ENCODE measurements at regions not wholly inside any gene's neighbourhood (a gene's known extent, or its start where the extent isn't known, plus 50 kb on each side); places are given as distances from the start of the nearest gene placed in this dataset.

GRCh38 chr9:85208666-85209065, 533.1 kb downstream of the AGTPBP1 start:
- ATAC-seq (no peak), DNase-seq (ENCODE audit: low read depth, low spot score) (no peak)
- POLR2A ChIA-PET: no interaction called here
- Histone ChIP-seq H3K27ac (ENCODE audit: low read length) (no peak overlapping the region), H3K27me3 (ENCODE audit: control insufficient read depth, insufficient read depth, low read length) (no peaks in the 10 kb centered on the region), H3K4me3 (ENCODE audit: low read depth in 2 of 2, low read length in 2 of 2) (no peak overlapping the region), H3K4me1 (ENCODE audit: control insufficient read depth, insufficient read depth, low read length) (no peaks in the 10 kb centered on the region), H3K36me3 (ENCODE audit: control insufficient read depth, insufficient read depth, low read length) (no peaks in the 10 kb centered on the region), H3K9me3 (ENCODE audit: control insufficient read depth, insufficient read depth, low read depth, low read length) (no peaks in the 10 kb centered on the region)
- BruUV-seq (replicated peaks): no TSS peak
- intact Hi-C loops (cut with micrococcal nuclease; ENCODE audit: unreplicated experiment) (no loop called here), in situ Hi-C loops (cut with HindIII; ENCODE audit: low pct_unique_long_range_greater_than_20kb, low sequenced_read_pairs) (no loop called here)
- CTCF ChIA-PET: no interaction called here
- TF ChIP-seq CTCF (IDR thresholded peaks at IDR 0.05): no peak
- no peak for TF ChIP-seq POLR2AphosphoS5 (IDR thresholded peaks at IDR 0.05; ENCODE audit: low read depth, low read length)
- no peak for TF ChIP-seq REST (IDR thresholded peaks at IDR 0.05; ENCODE audit: insufficient read depth in 1 of 2, low read depth in 2 of 2, low read length in 1 of 2)
- no peak for TF ChIP-seq SIN3A (IDR thresholded peaks at IDR 0.05; ENCODE audit: borderline replicate concordance, insufficient read depth, low read depth, low read length)
- no peak for TF ChIP-seq TCF7L2 (IDR thresholded peaks at IDR 0.05; ENCODE audit: low read depth, low read length)

GRCh38 chr9:85204176-85204575, 534.6 kb downstream of the NTRK2 start:
- in situ Hi-C loops (cut with HindIII; ENCODE audit: low pct_unique_long_range_greater_than_20kb, low sequenced_read_pairs) (no loop called here), intact Hi-C loops (cut with micrococcal nuclease; ENCODE audit: unreplicated experiment) (no loop called here)
- Histone ChIP-seq H3K27me3 (ENCODE audit: control insufficient read depth, insufficient read depth, low read length) (no peaks in the 10 kb centered on the region), H3K36me3 (ENCODE audit: control insufficient read depth, insufficient read depth, low read length) (no peaks in the 10 kb centered on the region), H3K27ac (ENCODE audit: low read length) (no peak overlapping the region), H3K4me3 (ENCODE audit: low read depth in 2 of 2, low read length in 2 of 2) (no peak overlapping the region), H3K4me1 (ENCODE audit: control insufficient read depth, insufficient read depth, low read length) (no peaks in the 10 kb centered on the region), H3K9me3 (ENCODE audit: control insufficient read depth, insufficient read depth, low read depth, low read length) (no peaks in the 10 kb centered on the region)
- no peak for DNase-seq (ENCODE audit: low read depth, low spot score)
- ATAC-seq: no peak
- TF ChIP-seq CTCF (IDR thresholded peaks at IDR 0.05): no peak
- TF ChIP-seq REST (IDR thresholded peaks at IDR 0.05; ENCODE audit: insufficient read depth in 1 of 2, low read depth in 2 of 2, low read length in 1 of 2): no peak
- BruUV-seq (replicated peaks): no TSS peak
- ChIA-PET CTCF (no interaction called here), POLR2A (no interaction called here)
